Fibroblast of lung (primary cell): ENCODE measurements at regions not wholly inside any gene's neighbourhood (a gene's known extent, or its start where the extent isn't known, plus 50 kb on each side); places are given as distances from the start of the nearest gene placed in this dataset.

ENCODE experiments used
- DNase-seq, 2 donors: peaks; one replicate each; pipeline versions ENCODE4 v3.0.0 to v3.0.0-alpha.2; 2010; ENCODE audit warnings: low read depth in 2 of 2
- H2AFZ ChIP-seq: 2 replicates; pipeline ENCODE4 v1.5.1; 2012; ENCODE audit warnings: low read length, control low read depth, inconsistent platforms
- H3K27ac ChIP-seq: 2 replicates; pipeline ENCODE4 v1.5.1; 2011; ENCODE audit warnings: low read length, control low read depth; ENCODE audit not compliant: insufficient read depth
- H3K27me3 ChIP-seq: 2 replicates; pipeline ENCODE4 v1.5.1; 2011; ENCODE audit warnings: mild to moderate bottlenecking, low read length; ENCODE audit not compliant: control insufficient read depth, insufficient read depth
- H3K36me3 ChIP-seq: 2 replicates; pipeline ENCODE4 v1.5.1; 2011; ENCODE audit warnings: low read length; ENCODE audit not compliant: control insufficient read depth, insufficient read depth
- H3K4me1 ChIP-seq: 2 replicates; pipeline ENCODE4 v1.5.1; 2011; ENCODE audit warnings: low read length; ENCODE audit not compliant: control insufficient read depth, insufficient read depth; ENCODE audit errors: extremely low read depth
- H3K4me2 ChIP-seq: 2 replicates; pipeline ENCODE4 v1.5.1; 2011; ENCODE audit warnings: low read length, control low read depth; ENCODE audit not compliant: insufficient read depth; ENCODE audit errors: extremely low read depth
- H3K4me3 ChIP-seq, 4 experiments: fragments of 200-600 bp in 1 of 4; sonication (generic) in 1 of 4; replicated peaks in 1 of 4; 2 replicates each; pipeline ENCODE4 v1.5.1; 2011 to 2016; ENCODE audit warnings: low read length in 4 of 4, low read depth in 3 of 4, mild to moderate bottlenecking in 3 of 4, control low read depth in 2 of 4, inconsistent platforms in 1 of 4, mixed read lengths in 1 of 4; ENCODE audit not compliant: insufficient read depth in 1 of 4; ENCODE audit errors: control extremely low read depth in 1 of 4
- H3K79me2 ChIP-seq: 2 replicates; pipeline ENCODE4 v1.5.1; 2012; ENCODE audit warnings: mild to moderate bottlenecking, low read length, inconsistent platforms; ENCODE audit not compliant: control insufficient read depth, insufficient read depth
- H3K9ac ChIP-seq: 2 replicates; pipeline ENCODE4 v1.5.1; 2011; ENCODE audit warnings: mild to moderate bottlenecking, low read length, control low read depth; ENCODE audit not compliant: insufficient read depth
- H3K9me3 ChIP-seq: 2 replicates; pipeline ENCODE4 v1.5.1; 2012; ENCODE audit warnings: low read depth, low read length; ENCODE audit not compliant: control insufficient read depth, insufficient read depth
- H4K20me1 ChIP-seq: 2 replicates; pipeline ENCODE4 v1.5.1; 2011; ENCODE audit warnings: low read length; ENCODE audit not compliant: control insufficient read depth, insufficient read depth; ENCODE audit errors: extremely low read depth
- EZH2 ChIP-seq: IDR thresholded peaks from 2 replicates; pipeline ENCODE4 v1.5.1; 2012; ENCODE audit warnings: low read length, control low read depth, mild to moderate bottlenecking; ENCODE audit errors: missing control alignments
- TF ChIP-seq, protein P1 (sequence below), 2 donors: IDR thresholded peaks in 1 of 2; conservative IDR thresholded peaks in 1 of 2; 1 replicate in 1 of 2; 2 replicates in 1 of 2; pipeline ENCODE4 v1.5.1; 2011 to 2012; ENCODE audit warnings: low read length in 2 of 2, control low read depth in 1 of 2, inconsistent platforms in 1 of 2, low read depth in 1 of 2, mild to moderate bottlenecking in 1 of 2

- Histone ChIP-seq H2AFZ (no peak overlapping the region), H3K9ac (no peak overlapping the region), H4K20me1 (no peaks in the 10 kb centered on the region), H3K4me1 (no peaks in the 10 kb centered on the region), H3K79me2 (no peaks in the 10 kb centered on the region), H3K36me3 (no peaks in the 10 kb centered on the region), H3K27me3 (no peaks in the 10 kb centered on the region), H3K27ac (no peak overlapping the region), H3K9me3 (no peaks in the 10 kb centered on the region), H3K4me2 (no peak overlapping the region), H3K4me3 (no peak overlapping the region)
- DNase-seq, result no peak
- TF ChIP-seq, protein P1, sequence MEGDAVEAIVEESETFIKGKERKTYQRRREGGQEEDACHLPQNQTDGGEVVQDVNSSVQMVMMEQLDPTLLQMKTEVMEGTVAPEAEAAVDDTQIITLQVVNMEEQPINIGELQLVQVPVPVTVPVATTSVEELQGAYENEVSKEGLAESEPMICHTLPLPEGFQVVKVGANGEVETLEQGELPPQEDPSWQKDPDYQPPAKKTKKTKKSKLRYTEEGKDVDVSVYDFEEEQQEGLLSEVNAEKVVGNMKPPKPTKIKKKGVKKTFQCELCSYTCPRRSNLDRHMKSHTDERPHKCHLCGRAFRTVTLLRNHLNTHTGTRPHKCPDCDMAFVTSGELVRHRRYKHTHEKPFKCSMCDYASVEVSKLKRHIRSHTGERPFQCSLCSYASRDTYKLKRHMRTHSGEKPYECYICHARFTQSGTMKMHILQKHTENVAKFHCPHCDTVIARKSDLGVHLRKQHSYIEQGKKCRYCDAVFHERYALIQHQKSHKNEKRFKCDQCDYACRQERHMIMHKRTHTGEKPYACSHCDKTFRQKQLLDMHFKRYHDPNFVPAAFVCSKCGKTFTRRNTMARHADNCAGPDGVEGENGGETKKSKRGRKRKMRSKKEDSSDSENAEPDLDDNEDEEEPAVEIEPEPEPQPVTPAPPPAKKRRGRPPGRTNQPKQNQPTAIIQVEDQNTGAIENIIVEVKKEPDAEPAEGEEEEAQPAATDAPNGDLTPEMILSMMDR (conservative IDR thresholded peaks at IDR 0.05 in 1 of 2, IDR thresholded peaks at IDR 0.05 in 1 of 2; ENCODE audit: low read depth in 1 of 2, low read length in 2 of 2), result no peak
- no peak for TF ChIP-seq EZH2
Observed at GRCh38 chrX:40380655-40381488, 199.9 kb upstream of the ATP6AP2 start.

DNA sequence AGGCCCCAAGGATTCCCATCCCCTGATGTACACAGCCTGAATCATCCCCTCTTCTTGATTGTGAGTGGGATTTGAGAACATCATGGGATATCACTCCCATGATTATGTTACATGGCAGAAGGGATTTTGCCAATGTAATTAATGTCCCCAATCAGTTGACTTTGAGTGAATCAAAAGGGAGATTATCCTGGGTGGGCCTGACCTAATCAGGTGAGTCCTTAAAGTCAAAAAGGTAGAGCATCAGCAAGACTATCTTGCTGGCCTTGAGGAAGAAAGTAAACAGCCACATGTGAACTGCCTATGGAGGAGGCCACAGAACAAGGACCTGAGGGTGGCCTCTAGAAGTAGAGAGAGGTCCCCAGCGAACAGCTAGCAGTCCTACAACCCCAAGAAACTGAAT is 203.1 kb upstream of the ATP6AP2 start:
- H3K9ac ChIP-seq, result no peak overlapping the region
- H3K27me3 ChIP-seq, result no peaks in the 10 kb centered on the region
- TF ChIP-seq, protein P1 (conservative IDR thresholded peaks at IDR 0.05 in 1 of 2, IDR thresholded peaks at IDR 0.05 in 1 of 2; ENCODE audit: low read depth in 1 of 2, low read length in 2 of 2), result no peak
- no peak for TF ChIP-seq EZH2
- no peaks in the 10 kb centered on the region for H3K4me1 ChIP-seq
- DNase-seq, result no peak
- H2AFZ ChIP-seq, result no peak overlapping the region
- H3K27ac ChIP-seq, result no peak overlapping the region
- no peaks in the 10 kb centered on the region for H3K36me3 ChIP-seq
- no peaks in the 10 kb centered on the region for H3K79me2 ChIP-seq
- H3K4me2 ChIP-seq, result no peak overlapping the region
- H3K9me3 ChIP-seq, result no peaks in the 10 kb centered on the region
- H4K20me1 ChIP-seq, result no peaks in the 10 kb centered on the region
- no peak overlapping the region for H3K4me3 ChIP-seq

- DNase-seq, result no peak
- H3K36me3 ChIP-seq, result no peaks in the 10 kb centered on the region
Observed at GRCh38 chrX:40374486-40374885, 206.3 kb upstream of the ATP6AP2 start.

More at GRCh38 chrX:40374486-40374885, 206.3 kb upstream of the ATP6AP2 start:
- H3K4me3 ChIP-seq, result no peak overlapping the region
- H3K9me3 ChIP-seq, result no peaks in the 10 kb centered on the region
- no peak overlapping the region for H3K27ac ChIP-seq
- no peak overlapping the region for H2AFZ ChIP-seq
- TF ChIP-seq, protein P1 (conservative IDR thresholded peaks at IDR 0.05 in 1 of 2, IDR thresholded peaks at IDR 0.05 in 1 of 2; ENCODE audit: low read depth in 1 of 2, low read length in 2 of 2), result no peak
- no peak for TF ChIP-seq EZH2
- no peaks in the 10 kb centered on the region for H4K20me1 ChIP-seq
- no peak overlapping the region for H3K4me2 ChIP-seq
- no peak overlapping the region for H3K9ac ChIP-seq
- H3K79me2 ChIP-seq, result no peaks in the 10 kb centered on the region
- no peaks in the 10 kb centered on the region for H3K27me3 ChIP-seq
- no peaks in the 10 kb centered on the region for H3K4me1 ChIP-seq
